ENCODE measurements at regions not wholly inside any gene's neighbourhood (a gene's known extent, or its start where the extent isn't known, plus 50 kb on each side); places are given as distances from the start of the nearest gene placed in this dataset.
"Not testable (repeated sequence)": the region's sequence is repeated elsewhere in the genome, so short reads cannot be mapped to it uniquely, and the experiment has no call there.

GRCh38 chr14:38696925-38697324 is 406.1 kb downstream of the SEC23A start:
- DNase-seq = no peak

- DNase-seq = no peak
Measured at GRCh38 chr14:38693423-38693822, 409.6 kb downstream of the SEC23A start.

- no peak for DNase-seq
Measured at GRCh38 chr14:38669027-38669426, 413.1 kb upstream of the CLEC14A start.

DNA sequence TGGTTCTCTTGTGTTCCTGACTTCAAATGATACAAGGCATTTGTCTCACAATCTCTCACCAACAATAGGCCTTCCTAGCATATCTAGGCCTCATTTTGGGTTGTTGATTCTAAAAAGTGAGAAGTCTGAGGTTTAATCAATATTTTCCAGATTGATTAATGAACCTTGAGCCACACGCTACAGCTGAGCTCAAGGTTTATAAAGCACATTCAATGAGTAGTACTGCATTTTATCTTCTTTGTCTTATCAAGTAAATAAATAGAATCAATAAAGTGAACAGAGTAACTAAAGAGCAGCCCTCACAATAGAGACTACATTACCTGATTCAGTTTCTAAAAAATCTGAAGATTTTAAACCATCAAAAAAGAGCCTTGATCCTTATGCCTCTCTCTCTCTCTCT is 407.5 kb upstream of the CLEC14A start:
- DNase-seq = no peak

DNA sequence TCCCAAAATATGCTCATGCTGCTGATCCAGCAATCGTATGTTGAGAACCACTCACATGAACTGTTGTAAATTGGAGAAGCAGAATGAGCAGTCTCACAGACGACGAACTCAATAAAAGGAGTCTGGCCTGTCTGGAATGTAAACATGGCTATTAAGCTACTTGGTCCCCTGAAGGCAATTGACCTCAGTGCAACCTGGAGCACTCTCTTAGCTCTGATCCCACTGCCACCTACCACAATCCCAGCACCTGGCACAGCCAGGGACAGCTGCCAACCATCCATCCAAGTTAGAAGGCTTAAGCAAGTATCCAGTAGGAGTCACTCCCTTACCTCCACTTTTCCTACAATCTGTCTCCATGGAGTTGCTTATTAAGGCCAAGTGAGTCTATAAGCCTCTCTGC is 406.9 kb upstream of the CLEC14A start:
- no peak for DNase-seq

DNA sequence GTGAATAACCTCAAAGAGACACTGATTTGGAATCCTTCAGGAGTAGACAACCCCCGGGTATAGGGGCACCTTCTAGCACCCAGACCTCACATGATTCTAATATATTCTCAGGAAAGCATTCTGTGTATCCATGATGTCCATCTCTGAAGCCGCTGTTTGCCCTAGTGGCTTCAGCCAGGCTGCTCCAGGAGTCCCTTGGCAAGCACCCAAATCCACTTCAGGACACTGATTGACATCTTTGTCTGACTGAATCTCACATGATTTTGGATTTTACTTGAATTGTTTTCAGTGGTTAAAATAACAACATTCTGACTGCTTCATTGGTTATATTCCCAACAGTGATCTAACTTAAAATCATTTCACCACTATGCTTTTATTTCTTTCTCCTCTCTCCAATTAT is 390.5 kb upstream of the CLEC14A start:
- DNase-seq = no peak

DNA sequence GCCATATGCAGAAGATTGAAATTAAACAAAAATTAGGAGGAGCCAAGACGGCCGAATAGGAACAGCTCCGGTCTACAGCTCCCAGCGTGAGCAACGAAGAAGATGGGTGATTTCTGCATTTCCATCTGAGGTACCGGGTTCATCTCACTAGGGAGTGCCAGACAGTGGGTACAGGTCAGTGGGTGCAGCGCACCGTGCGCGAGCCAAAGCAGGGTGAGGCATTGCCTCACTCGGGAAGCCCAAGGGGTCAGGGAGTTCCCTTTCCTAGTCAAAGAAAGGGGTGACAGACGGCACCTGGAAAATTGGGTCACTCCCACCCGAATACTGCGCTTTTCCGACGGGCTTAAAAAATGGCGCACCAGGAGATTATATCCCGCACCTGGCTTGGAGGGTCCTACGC is 379.0 kb upstream of the CLEC14A start:
- DNase-seq = not testable (repeated sequence)

GRCh38 chr14:38629412-38629811 is 373.5 kb upstream of the CLEC14A start:
- no peak for DNase-seq

DNA sequence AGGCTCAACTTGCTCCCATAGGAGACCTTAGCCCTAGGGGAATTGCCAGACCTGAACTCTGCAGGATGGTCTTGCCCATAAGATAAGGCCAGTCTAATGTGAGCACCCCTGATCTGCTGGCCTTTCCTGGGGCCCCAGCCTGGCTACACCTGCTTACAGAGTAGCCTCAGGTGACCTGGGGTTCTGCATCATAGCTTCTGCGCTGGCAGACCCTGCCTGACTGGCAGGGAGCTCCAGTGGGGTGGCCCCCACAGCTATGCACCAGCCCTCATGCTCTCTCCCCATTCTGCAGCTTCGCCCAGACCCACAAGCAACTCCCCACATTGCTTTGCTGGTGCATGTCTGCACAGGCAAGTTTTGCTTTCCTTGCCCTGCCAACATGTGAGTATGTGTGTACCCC is 371.3 kb upstream of the CLEC14A start:
- DNase-seq = no peak

- no peak for DNase-seq
Measured at GRCh38 chr14:38623661-38624060, 367.8 kb upstream of the CLEC14A start.

- no peak for DNase-seq
Measured at GRCh38 chr14:38618514-38618913, 362.6 kb upstream of the CLEC14A start.

- no peak for DNase-seq
Measured at GRCh38 chr14:38616959-38617358, 361.1 kb upstream of the CLEC14A start.

- no peak for DNase-seq
Measured at GRCh38 chr14:38611928-38612327, 356.0 kb upstream of the CLEC14A start.

DNA sequence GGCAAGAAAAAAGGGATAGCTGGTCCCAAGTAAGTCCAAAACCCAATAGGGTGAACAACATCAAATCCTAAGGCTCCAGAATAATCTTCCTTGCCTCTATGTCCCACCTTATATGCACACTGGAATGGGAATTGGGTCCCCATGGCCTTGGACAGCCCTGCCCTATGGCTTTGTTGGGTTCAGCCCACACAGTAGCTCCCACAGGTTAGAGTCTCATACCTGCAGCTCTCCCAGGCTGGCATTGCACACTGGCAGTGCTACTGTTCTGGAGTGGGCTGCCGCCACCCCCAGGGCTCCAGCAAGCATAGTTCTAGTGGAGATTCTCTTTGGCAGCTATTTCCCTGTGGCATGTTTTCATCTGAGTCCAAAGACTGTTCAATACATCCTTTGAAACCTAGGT is 352.4 kb upstream of the CLEC14A start:
- no peak for DNase-seq

DNA sequence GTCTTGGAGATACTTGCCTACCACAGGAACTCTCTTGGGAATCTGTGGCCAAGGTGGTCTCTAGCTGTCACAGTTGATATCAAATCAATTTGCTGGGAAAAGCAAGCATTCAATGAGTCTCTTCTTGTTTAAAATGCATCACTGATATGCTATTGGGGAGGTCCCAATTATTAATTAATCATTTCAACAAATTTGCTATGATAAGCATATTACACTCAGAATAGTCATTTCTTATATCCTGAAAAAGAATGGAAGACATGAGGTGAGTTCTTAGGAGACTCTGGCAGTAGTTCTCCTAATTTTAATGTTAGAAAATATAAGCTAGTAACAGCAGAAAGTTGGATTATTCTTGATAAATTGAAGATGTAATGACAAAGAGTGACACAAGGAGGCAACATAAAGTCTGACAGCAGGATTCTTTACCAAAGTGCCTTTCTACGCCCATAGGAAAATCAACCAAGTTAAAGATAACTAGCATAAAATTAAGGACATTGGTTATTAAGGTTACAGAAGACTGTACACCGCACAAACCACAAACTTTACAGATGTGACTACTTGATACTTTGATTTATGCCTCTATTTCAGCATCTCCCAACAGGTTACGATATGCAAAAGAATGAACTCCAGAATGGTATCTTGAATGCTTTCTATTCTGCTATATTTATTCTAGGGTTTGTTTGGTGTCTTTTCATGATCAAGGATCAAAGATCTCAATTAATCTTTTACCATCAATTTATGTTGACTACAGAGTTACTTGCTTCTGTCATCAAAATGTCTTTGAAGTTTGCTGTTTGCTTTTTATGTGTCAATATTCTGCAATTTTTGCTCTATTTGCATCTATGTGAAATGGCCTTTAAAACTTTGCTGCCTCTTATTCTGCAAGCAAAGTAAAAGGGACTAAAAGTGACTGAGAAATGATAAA is 349.6 kb upstream of the CLEC14A start:
- DNase-seq = no peak

DNA sequence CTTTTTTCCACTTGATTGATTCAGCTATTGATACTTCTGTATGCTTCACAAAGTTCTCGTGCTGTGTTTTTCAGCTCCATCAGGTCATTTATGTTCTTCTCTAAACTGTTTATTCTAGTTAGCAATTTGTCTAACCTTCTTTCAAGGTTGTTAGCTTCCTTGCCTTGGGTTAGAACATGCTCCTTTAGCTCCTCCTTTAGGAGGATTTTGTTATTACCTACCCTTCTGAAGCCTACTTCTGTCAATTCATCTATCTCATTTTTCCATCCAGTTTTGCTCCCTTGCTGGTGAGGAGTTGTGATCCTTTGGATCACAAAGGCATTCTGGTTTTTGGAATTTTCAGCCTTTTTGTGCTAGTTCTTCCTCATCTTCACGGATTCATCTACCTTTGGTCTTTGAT is 344.7 kb upstream of the CLEC14A start:
- DNase-seq = not testable (repeated sequence)

- no peak for DNase-seq
Measured at GRCh38 chr14:38593476-38593875, 337.6 kb upstream of the CLEC14A start.

DNA sequence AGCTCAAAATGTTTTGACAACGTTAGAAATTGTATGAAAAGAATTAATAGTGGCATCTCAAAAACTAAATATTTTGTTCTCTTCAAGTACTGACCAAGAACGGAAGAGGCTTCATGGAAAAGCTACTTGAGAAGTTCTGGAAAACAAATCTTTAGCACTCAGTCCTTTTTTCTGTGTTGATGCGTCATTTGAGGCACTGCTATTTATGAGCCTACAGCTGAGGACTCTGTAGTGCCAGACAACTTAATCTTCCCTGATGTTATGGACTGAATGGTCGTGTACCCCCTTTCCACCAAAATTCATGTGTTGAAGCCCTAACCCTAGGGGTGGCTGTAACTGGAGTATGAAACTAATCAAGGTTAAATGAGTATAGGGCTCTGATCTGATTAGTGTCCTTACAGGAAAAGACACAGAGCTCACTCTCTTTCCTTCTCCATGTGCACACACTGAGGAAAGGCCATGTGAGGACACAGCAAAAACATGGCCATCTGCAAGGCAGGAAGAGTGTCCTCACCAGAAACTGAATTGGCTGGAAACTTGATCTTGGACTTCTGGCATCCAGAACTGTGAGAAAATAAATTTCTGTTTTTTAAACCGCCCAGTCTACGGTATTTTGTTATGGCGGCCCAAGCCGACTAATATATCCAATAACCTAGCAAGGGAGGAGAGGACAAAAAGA is 337.0 kb upstream of the CLEC14A start:
- DNase-seq = no peak

- no peak for DNase-seq
Measured at GRCh38 chr14:38589747-38590350, 334.0 kb upstream of the CLEC14A start.

DNA sequence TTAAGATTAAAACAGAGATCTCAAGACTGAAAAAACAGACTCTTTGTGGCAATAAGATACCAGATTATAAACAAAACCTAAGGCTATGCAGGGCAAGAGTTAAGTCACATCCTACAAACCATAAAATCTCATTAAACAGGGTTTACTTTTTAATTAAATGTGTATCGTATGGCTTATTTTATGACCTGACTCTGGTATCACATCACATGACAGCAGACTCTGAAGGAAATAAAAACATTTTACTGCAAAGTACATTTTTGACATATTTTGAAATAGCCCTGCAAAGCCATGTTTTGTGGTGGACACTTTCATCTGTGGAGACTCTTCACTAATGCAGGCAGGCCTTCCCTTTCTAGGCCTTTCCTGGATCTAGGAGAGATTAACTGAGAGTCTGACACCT is 327.6 kb upstream of the CLEC14A start:
- no peak for DNase-seq

DNA sequence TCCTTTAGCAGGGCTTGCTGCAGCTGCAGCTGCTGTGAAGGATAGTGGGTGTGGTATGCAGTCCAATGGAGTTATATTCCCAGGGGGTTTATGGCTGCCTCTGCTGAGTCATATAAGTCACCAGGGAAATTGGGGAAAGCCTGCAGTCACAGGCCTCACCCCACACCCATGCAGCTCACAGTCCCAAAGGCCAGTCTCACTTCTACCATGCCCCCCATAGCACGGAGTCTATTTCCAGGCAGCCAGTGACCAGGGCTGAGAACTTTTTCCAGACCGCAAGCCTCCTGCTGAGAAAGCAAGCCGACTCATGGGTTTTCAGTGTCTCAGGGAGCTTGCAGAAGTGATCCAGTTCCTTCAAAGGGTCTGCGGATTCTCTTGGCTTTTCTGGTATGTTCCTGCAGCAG is 322.4 kb upstream of the CLEC14A start:
- DNase-seq = no peak

DNA sequence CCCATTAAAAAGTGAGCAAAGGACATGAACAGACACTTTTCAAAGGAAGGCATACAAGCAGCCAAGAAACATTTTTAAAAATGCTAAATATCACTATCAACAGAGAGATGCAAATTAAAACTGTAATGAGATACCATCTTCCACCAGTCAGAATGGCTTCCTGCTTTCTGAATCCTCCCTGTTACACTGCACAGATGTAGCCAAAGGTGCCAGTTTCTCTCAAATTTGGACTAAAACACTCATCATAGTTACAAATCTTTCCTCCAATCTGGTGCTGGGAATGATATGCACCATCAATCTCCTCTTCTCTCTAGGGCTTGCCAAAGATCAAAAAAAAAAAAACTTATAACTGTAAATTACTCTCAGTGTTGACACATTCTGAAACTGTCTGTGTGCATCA is 311.8 kb upstream of the CLEC14A start:
- no peak for DNase-seq

GRCh38 chr14:38561657-38562056 is 305.8 kb upstream of the CLEC14A start:
- DNase-seq = no peak

DNA sequence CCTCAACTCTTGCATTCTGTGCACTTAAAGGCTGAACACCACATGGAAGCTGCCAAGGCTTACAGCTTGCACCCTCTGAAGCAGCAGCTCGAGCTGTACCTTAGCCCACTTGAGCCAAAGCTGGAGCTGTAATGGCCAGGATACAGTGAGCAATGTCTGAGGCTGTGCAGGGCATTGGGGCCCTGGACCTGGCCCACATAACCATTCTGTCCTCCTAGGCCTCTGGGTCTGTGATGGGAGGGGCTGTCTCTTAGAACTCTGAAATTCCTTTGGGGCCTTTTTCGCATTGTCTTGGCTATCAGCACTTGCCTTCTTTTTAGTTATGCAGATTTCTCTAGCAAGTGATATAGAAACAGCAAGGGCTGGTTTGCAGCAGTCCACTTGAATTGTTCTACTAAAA is 303.8 kb upstream of the CLEC14A start:
- no peak for DNase-seq

Measured in CD4-positive, alpha-beta T cell treated with Interleukin-17A for 1 hour (primary cell).